HFF-Myc (cell line): ENCODE measurements at regions not wholly inside any gene's neighbourhood (a gene's known extent, or its start where the extent isn't known, plus 50 kb on each side); places are given as distances from the start of the nearest gene placed in this dataset.

Experiments
- DNase-seq: peaks from one replicate; pipeline ENCODE4 v3.0.0-alpha.2; 2011; ENCODE audit warnings: low read depth; ENCODE audit errors: extremely low read depth
- H3K4me3 ChIP-seq: replicated peaks from 2 replicates; pipeline ENCODE4 v1.5.1; 2011; ENCODE audit warnings: low read depth, mild to moderate bottlenecking, control low read depth, low read length
- CTCF ChIP-seq: IDR thresholded peaks from 2 replicates; pipeline ENCODE4 v1.5.1; 2012; ENCODE audit warnings: mild to moderate bottlenecking, low read depth, low read length, control low read depth; ENCODE audit errors: missing control alignments

- no peak for TF ChIP-seq CTCF
- H3K4me3 ChIP-seq: no peak overlapping the region
- no peak for DNase-seq
Observed at GRCh38 chr18:37920865-37921264, 355.3 kb upstream of the CELF4 start.

- DNase-seq: no peak
- H3K4me3 ChIP-seq: no peak overlapping the region
- TF ChIP-seq CTCF: no peak
Observed at GRCh38 chr18:37913051-37913450, 347.5 kb upstream of the CELF4 start.

GRCh38 chr18:37902344-37902743 is 336.7 kb upstream of the CELF4 start:
- H3K4me3 ChIP-seq: no peak overlapping the region
- no peak for DNase-seq
- no peak for TF ChIP-seq CTCF

GRCh38 chr18:37900326-37900725 is 334.7 kb upstream of the CELF4 start:
- no peak overlapping the region for H3K4me3 ChIP-seq
- no peak for DNase-seq
- no peak for TF ChIP-seq CTCF

- no peak for DNase-seq
- TF ChIP-seq CTCF: no peak
- no peak overlapping the region for H3K4me3 ChIP-seq
Observed at GRCh38 chr18:37889963-37890362, 324.4 kb upstream of the CELF4 start.

GRCh38 chr18:37874721-37875120 is 309.1 kb upstream of the CELF4 start:
- TF ChIP-seq CTCF: no peak
- DNase-seq: no peak
- no peak overlapping the region for H3K4me3 ChIP-seq

- no peak overlapping the region for H3K4me3 ChIP-seq
- no peak for TF ChIP-seq CTCF
- no peak for DNase-seq
Observed at GRCh38 chr18:37873416-37873815, 307.8 kb upstream of the CELF4 start.
